GM23338 (cell line): ENCODE measurements at regions not wholly inside any gene's neighbourhood (a gene's known extent, or its start where the extent isn't known, plus 50 kb on each side); places are given as distances from the start of the nearest gene placed in this dataset.
"Not testable (repeated sequence)": the region's sequence is repeated elsewhere in the genome, so short reads cannot be mapped to it uniquely, and the experiment has no call there.

Experiments used
- ATAC-seq: fragments of 200-7000 bp; cut with Tn5 transposase; 3 replicates; pipeline ENCODE4 v1.9.1; 2020
- DNase-seq: peaks from one replicate; pipeline ENCODE4 v3.0.0-alpha.2; 2015; ENCODE audit warnings: low spot score
- H2AFZ ChIP-seq: fragments of 200-600 bp; sonication (generic); 2 replicates; pipeline ENCODE4 v1.8.0; 2016; ENCODE audit warnings: antibody characterized with exemption, mild to moderate bottlenecking, moderate library complexity
- H3F3A ChIP-seq: fragments of 200-600 bp; sonication (generic); replicated peaks from 2 replicates; pipeline ENCODE4 v1.8.0; 2017; ENCODE audit warnings: antibody characterized with exemption, mixed run types, low read depth
- H3K27ac ChIP-seq: fragments of 200-600 bp; sonication (generic); 2 replicates; pipeline ENCODE4 v1.6.1; 2016; ENCODE audit warnings: low read depth
- H3K27me3 ChIP-seq: fragments of 200-600 bp; sonication (generic); 2 replicates; pipeline ENCODE4 v1.8.0; 2016; ENCODE audit warnings: mild to moderate bottlenecking, mixed run types, moderate library complexity; ENCODE audit not compliant: insufficient read depth
- H3K36me3 ChIP-seq: fragments of 200-600 bp; sonication (generic); 2 replicates; pipeline ENCODE4 v1.8.0; 2016; ENCODE audit warnings: mild to moderate bottlenecking; ENCODE audit not compliant: insufficient read depth
- H3K4me1 ChIP-seq: fragments of 200-600 bp; sonication (generic); 2 replicates; pipeline ENCODE4 v1.8.0; 2016; ENCODE audit warnings: mild to moderate bottlenecking, moderate library complexity; ENCODE audit not compliant: insufficient read depth
- H3K4me2 ChIP-seq: fragments of 200-600 bp; sonication (generic); 2 replicates; pipeline ENCODE4 v1.7.1; 2017; ENCODE audit warnings: mixed run types
- H3K4me3 ChIP-seq: fragments of 200-600 bp; sonication (generic); 2 replicates; pipeline ENCODE4 v1.6.1; 2016; ENCODE audit warnings: mixed run types
- H3K79me2 ChIP-seq: fragments of 200-600 bp; sonication (generic); replicated peaks from 2 replicates; pipeline ENCODE4 v1.8.0; 2017; ENCODE audit warnings: mild to moderate bottlenecking; ENCODE audit not compliant: insufficient read depth
- H3K9me2 ChIP-seq: fragments of 200-600 bp; sonication (generic); 2 replicates; pipeline ENCODE4 v1.8.0; 2017; ENCODE audit not compliant: insufficient read depth
- H4K20me1 ChIP-seq: fragments of 200-600 bp; sonication (generic); replicated peaks from 2 replicates; pipeline ENCODE4 v1.8.0; 2017; ENCODE audit warnings: mild to moderate bottlenecking; ENCODE audit not compliant: insufficient read depth
- H3K27ac Mint-ChIP-seq: 2 replicates; pipeline ENCODE4 v1.8.0; 2020; ENCODE audit warnings: inconsistent platforms, mild to moderate bottlenecking, moderate library complexity, mixed read lengths
- H3K27me3 Mint-ChIP-seq: 3 replicates; pipeline ENCODE4 v1.8.0; 2022; ENCODE audit warnings: low read depth, mild to moderate bottlenecking, moderate library complexity, mixed read lengths, inconsistent platforms; ENCODE audit not compliant: insufficient read depth, poor library complexity
- H3K36me3 Mint-ChIP-seq: 3 replicates; pipeline ENCODE4 v1.8.0; 2021; ENCODE audit warnings: low read depth, mild to moderate bottlenecking, inconsistent platforms, moderate library complexity, mixed read lengths
- H3K4me1 Mint-ChIP-seq: 3 replicates; pipeline ENCODE4 v1.8.0; 2020; ENCODE audit warnings: mild to moderate bottlenecking, inconsistent platforms, mixed read lengths
- H3K4me3 Mint-ChIP-seq: 3 replicates; pipeline ENCODE4 v1.8.0; 2021; ENCODE audit warnings: moderate library complexity, mild to moderate bottlenecking, inconsistent platforms, mixed read lengths
- H3K9me3 Mint-ChIP-seq: 3 replicates; pipeline ENCODE4 v1.8.0; 2020; ENCODE audit warnings: moderate library complexity, mild to moderate bottlenecking, inconsistent platforms, mixed read lengths
- CTCF ChIP-seq, 2 experiments: fragments of 200-600 bp in 1 of 2; sonication (generic) in 1 of 2; conservative IDR thresholded peaks; 2 replicates each; pipeline versions ENCODE4 v1.5.1 to v1.6.1; 2016 to 2017; ENCODE audit warnings: antibody characterized with exemption in 2 of 2, low read depth in 2 of 2, mild to moderate bottlenecking in 2 of 2, moderate library complexity in 1 of 2
- ETS1 ChIP-seq: IDR thresholded peaks from 2 replicates; pipeline ENCODE4 v1.6.1; 2016; ENCODE audit warnings: antibody characterized with exemption
- NANOG ChIP-seq: IDR thresholded peaks from 2 replicates; pipeline ENCODE4 v1.6.1; 2016; ENCODE audit warnings: antibody characterized with exemption, borderline replicate concordance
- POLR2AphosphoS5 ChIP-seq: IDR thresholded peaks from 2 replicates; pipeline ENCODE4 v1.6.1; 2016; ENCODE audit warnings: antibody characterized with exemption, low read depth

- H4K20me1 ChIP-seq: no peaks in the 10 kb centered on the region
- no peaks in the 10 kb centered on the region; the same call in 1 of the 2 replicates for H3K36me3 ChIP-seq
- no peaks in the 10 kb centered on the region for H3K9me2 ChIP-seq
- no peak overlapping the region for H2AFZ ChIP-seq
- H3K4me3 ChIP-seq: no peak overlapping the region
- DNase-seq: no peak
- no peaks in the 10 kb centered on the region for H3K4me1 ChIP-seq
- no peak overlapping the region for H3K4me2 ChIP-seq
- H3K36me3 Mint-ChIP-seq: peaks cover 7% of the 10 kb centered on the region; the same call in 2 of the 3 replicates
- H3K27ac Mint-ChIP-seq: no peak overlapping the region
- no peak overlapping the region for H3K4me3 Mint-ChIP-seq
- H3K27me3 ChIP-seq: no peaks in the 10 kb centered on the region
- no peak for TF ChIP-seq ETS1
- H3K27me3 Mint-ChIP-seq: peaks cover 4% of the 10 kb centered on the region
- ATAC-seq: no peak
- peaks cover 23% of the 10 kb centered on the region for H3K9me3 Mint-ChIP-seq
- peaks cover 4% of the 10 kb centered on the region; the same call in 2 of the 3 replicates for H3K4me1 Mint-ChIP-seq
- H3K79me2 ChIP-seq: no peaks in the 10 kb centered on the region
- no peak overlapping the region for H3K27ac ChIP-seq
- H3F3A ChIP-seq: no peaks in the 10 kb centered on the region
Observed at GRCh38 chr7:153110606-153111005, 351.1 kb downstream of the ACTR3B start.

GRCh38 chr7:153122255-153122654 is 362.7 kb downstream of the ACTR3B start:
- H3K27me3 Mint-ChIP-seq, H3K27ac Mint-ChIP-seq, H3K4me2 ChIP-seq, H3K4me3 Mint-ChIP-seq, H3K4me1 Mint-ChIP-seq, H3K4me3 ChIP-seq, H3K9me2 ChIP-seq, H3K36me3 Mint-ChIP-seq, H3K27ac ChIP-seq, H2AFZ ChIP-seq, ATAC-seq, H3F3A ChIP-seq, H3K4me1 ChIP-seq, H3K79me2 ChIP-seq, H3K27me3 ChIP-seq, H4K20me1 ChIP-seq, H3K36me3 ChIP-seq: not testable (repeated sequence)
- H3K9me3 Mint-ChIP-seq: peaks cover 12% of the 10 kb centered on the region; the same call in 2 of the 3 replicates
- peak; percentile 35 for DNase-seq
- TF ChIP-seq CTCF (conservative IDR thresholded peaks at IDR 0.05; ENCODE audit: low read depth in 2 of 2): peak; percentile 24 to 52; a peak in 2 of 4 replicates

- H3K4me3 Mint-ChIP-seq: no peak overlapping the region
- ATAC-seq: peak; percentile 73
- H3K4me3 ChIP-seq: no peak overlapping the region; the same call in 1 of the 2 replicates
Observed at GRCh38 chr7:153130052-153130451, 370.5 kb downstream of the ACTR3B start.

More at GRCh38 chr7:153130052-153130451, 370.5 kb downstream of the ACTR3B start:
- H3K27ac ChIP-seq: no peak overlapping the region
- TF ChIP-seq NANOG (peak; percentile 21; the same call in 1 of the 2 replicates), POLR2AphosphoS5 (no peak)
- no peaks in the 10 kb centered on the region for H3K9me2 ChIP-seq
- Mint-ChIP-seq H3K4me1 (peaks cover 15% of the 10 kb centered on the region), H3K27me3 (peaks cover 5% of the 10 kb centered on the region), H3K36me3 (peaks cover 3% of the 10 kb centered on the region; the same call in 1 of the 3 replicates), H3K27ac (no peak overlapping the region), H3K9me3 (peaks cover 24% of the 10 kb centered on the region)
- H3K4me2 ChIP-seq: peak overlapping the region; percentile 33; the same call in 1 of the 2 replicates
- no peak overlapping the region for H2AFZ ChIP-seq
- H3K27me3 ChIP-seq: no peaks in the 10 kb centered on the region
- peaks cover 10% of the 10 kb centered on the region; the same call in 1 of the 2 replicates for H3K4me1 ChIP-seq
- peak; percentile 52 for DNase-seq
- H3K36me3 ChIP-seq: no peaks in the 10 kb centered on the region
- no peaks in the 10 kb centered on the region for H3K79me2 ChIP-seq
- H3F3A ChIP-seq: no peaks in the 10 kb centered on the region
- H4K20me1 ChIP-seq: no peaks in the 10 kb centered on the region
